ENCODE measurements at regions not wholly inside any gene's neighbourhood (a gene's known extent, or its start where the extent isn't known, plus 50 kb on each side); places are given as distances from the start of the nearest gene placed in this dataset.

- DNase-seq = no peak
Observed at GRCh38 chr5:145499483-145499882, 335.7 kb downstream of the PRELID2 start.

GRCh38 chr5:145497052-145497451 lies 338.1 kb downstream of the PRELID2 start:
- DNase-seq = no peak

GRCh38 chr5:145495741-145496140 lies 339.4 kb downstream of the PRELID2 start:
- no peak for DNase-seq

GRCh38 chr5:145495196-145495595 lies 339.9 kb downstream of the PRELID2 start:
- no peak for DNase-seq

GRCh38 chr5:145493435-145493834 lies 341.7 kb downstream of the PRELID2 start:
- DNase-seq = no peak

GRCh38 chr5:145489516-145489915 lies 345.6 kb downstream of the PRELID2 start:
- DNase-seq = no peak

- no peak for DNase-seq
Observed at GRCh38 chr5:145484158-145484557, 351.0 kb downstream of the PRELID2 start.

GRCh38 chr5:145483212-145483611 lies 351.9 kb downstream of the PRELID2 start:
- DNase-seq = no peak

GRCh38 chr5:145479857-145480256 lies 355.3 kb downstream of the PRELID2 start:
- no peak for DNase-seq

- DNase-seq = no peak
Observed at GRCh38 chr5:145479271-145479670, 355.9 kb downstream of the PRELID2 start.

GRCh38 chr5:145478651-145479050 lies 356.5 kb downstream of the PRELID2 start:
- no peak for DNase-seq

- DNase-seq = no peak
Observed at GRCh38 chr5:145473042-145473642, 362.0 kb downstream of the PRELID2 start.

GRCh38 chr5:145471831-145472612 lies 363.1 kb downstream of the PRELID2 start:
- no peak for DNase-seq

- no peak for DNase-seq
Observed at GRCh38 chr5:145471026-145471425, 364.1 kb downstream of the PRELID2 start.

GRCh38 chr5:145470396-145470979 lies 364.7 kb downstream of the PRELID2 start:
- DNase-seq = no peak

- no peak for DNase-seq
Observed at GRCh38 chr5:145467446-145467845, 367.7 kb downstream of the PRELID2 start.

GRCh38 chr5:145466533-145466932 lies 368.6 kb downstream of the PRELID2 start:
- DNase-seq = no peak

GRCh38 chr5:145465474-145466263 lies 369.5 kb downstream of the PRELID2 start:
- DNase-seq = no peak

GRCh38 chr5:145464171-145464570 lies 371.0 kb downstream of the PRELID2 start:
- DNase-seq = no peak

- no peak for DNase-seq
Observed at GRCh38 chr5:145463634-145464033, 371.5 kb downstream of the PRELID2 start.

- DNase-seq = no peak
Observed at GRCh38 chr5:145462525-145462924, 372.6 kb downstream of the PRELID2 start.

- no peak for DNase-seq
Observed at GRCh38 chr5:145450286-145450885, 384.8 kb downstream of the PRELID2 start.

- DNase-seq = no peak
Observed at GRCh38 chr5:145449794-145450193, 385.3 kb downstream of the PRELID2 start.
